Erythroblast (primary cell): ENCODE measurements at regions not wholly inside any gene's neighbourhood (a gene's known extent, or its start where the extent isn't known, plus 50 kb on each side); places are given as distances from the start of the nearest gene placed in this dataset.

Experiments
- DNase-seq, 2 experiments: peaks; one replicate each; lab custom pipeline; 2025; lab: John Stamatoyannopoulos, UW
- GATA1 ChIP-seq: IDR thresholded peaks from 2 replicates; pipeline ENCODE4 v1.6.1; 2011; ENCODE audit warnings: low read depth, mild to moderate bottlenecking, control low read depth, low read length, moderate library complexity
- POLR2A ChIP-seq: IDR thresholded peaks from 2 replicates; pipeline ENCODE4 v1.6.1; 2011; ENCODE audit warnings: mild to moderate bottlenecking, low read length

DNA sequence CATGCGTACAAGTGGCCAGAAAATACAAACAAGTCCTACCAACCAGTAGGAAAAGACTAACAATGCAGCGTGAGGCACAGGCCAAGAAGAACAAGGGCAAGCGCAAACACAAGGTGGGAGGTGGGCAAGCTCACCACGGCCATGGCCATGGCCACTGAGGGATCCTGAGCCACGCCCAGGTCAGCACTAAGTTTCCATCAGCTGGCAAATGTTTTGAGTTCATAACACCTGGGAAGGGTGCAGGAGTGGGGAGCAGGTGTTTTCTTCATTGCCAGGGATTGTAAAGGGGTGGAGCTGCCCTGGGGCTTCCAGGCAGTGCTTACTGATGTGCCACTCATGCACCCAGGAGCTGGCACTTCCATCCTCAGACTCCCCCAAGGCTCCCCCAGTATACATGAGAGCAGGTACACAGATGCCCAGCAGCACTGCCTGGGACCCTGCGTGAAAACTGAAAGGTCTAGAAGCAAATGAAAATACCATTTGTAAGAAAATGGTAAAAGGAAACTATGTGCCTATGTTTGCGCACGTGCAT lies 139.2 kb upstream of the RET start:
- no peak for DNase-seq
- TF ChIP-seq POLR2A (no peak), GATA1 (no peak)

DNA sequence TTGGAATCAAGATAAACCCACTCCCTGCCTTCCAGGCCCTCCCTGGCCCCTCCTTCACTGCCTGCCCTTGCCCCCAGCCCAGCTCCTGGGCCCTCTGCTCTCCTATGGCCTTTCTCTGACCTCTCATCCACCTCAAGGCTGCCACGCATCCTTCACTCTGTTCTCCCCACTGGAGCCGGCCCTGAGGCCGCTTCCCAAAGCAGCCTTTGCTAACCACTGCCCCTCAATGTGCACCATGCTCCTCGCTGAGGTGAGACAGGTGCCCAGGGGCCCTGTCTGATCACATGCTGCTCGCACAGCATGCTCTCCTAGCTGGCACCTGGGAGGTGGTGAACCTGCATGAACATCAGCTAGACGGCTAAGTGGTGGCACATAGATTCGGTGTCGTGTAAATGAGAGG lies 138.5 kb upstream of the RET start:
- TF ChIP-seq GATA1 = no peak
- no peak for TF ChIP-seq POLR2A

DNA sequence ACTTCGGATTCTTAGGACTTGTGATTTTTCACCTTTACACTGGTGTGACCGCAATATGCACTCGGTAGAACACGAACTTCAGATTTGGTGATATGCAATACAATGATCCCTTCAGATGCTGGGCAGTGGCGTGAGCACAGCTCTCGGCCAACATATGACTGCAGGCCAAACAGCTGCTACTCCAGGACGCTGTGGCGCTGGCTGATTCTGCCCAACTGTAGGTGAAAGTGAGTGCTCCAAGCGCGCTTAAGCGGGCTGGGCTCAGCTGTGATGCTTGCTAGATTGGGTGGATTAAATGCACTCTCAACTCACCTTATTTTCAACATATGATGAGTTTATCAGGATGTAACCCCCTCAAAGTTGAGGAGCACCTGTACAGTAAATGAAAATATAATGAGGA lies 137.6 kb upstream of the RET start:
- TF ChIP-seq GATA1 (no peak), POLR2A (no peak)
- DNase-seq = no peak

More for the DNA sequence above, 138.5 kb upstream of the RET start:
- DNase-seq = no peak

DNA sequence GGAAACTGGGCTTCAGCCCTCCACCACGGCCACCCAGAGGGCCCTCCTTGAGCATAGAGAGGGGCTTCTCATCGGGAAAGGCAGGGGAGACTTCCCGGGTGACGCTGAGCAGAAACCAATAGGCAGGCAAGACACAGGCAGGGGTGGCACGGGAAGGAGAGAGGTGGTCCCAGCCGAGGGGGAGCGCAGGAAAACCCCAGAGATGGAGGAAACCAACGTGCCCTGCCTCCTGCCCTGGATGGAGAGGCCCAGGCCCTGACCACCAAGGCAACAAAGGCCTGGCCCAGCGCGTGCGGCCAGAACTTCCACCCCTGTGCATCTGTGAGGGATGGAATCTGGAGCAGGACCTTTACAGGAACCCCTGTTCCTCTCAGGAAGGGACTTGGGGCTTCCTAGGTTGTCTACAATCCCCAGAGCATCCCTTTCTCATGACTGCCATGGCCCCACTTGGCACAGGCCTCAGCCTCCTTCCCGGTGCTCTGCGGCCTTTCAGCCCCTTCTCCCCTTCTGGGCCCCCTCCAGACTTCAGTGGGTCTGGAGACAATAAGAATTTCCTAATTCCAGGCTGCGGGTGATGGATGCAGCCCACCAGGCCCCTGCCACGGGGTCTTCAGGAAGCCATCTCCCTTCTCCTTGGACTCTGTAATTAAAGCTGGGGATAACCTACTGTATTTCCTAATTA lies 137.0 kb upstream of the RET start:
- no peak for TF ChIP-seq GATA1
- TF ChIP-seq POLR2A = no peak
- no peak for DNase-seq

DNA sequence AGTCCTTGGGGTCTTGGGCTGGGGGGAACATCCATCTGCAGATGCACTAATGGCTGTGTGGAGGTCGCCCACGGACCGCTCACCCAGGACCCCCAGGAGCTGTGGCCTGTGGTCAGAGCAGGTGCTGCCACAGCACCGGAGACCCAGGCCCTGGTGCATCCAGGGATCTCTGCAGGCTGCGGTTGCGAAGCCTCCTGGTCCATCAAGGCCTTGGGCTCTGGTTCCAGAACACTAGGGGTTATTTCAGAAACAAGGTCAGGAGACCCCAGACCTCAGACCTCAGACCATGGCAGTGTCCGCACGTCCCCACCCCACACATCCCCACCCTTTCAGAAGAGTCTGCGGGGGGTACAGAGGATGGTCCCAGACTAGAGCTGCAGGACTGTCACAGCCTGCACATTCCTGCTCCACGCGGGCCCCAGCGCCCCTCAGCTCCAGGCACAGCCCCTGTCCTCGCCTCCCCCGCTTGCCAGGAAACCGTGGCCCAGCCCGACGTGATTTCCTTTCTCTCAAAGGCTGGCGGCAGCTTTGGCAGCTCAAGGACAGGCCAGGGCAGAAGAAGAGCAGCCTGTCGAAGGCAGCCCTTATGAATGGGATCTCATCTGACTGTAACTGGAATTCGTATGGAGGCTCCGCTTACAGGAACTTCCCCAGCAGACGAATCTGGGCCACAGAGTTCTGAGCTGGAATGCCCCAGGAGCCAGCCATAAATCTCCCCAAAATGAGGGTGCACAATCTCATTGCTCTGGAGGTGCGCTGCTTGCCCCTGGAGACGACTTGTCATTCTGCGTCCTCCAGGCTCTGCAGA lies 136.2 kb upstream of the RET start:
- no peak for TF ChIP-seq POLR2A
- no peak for TF ChIP-seq GATA1
- DNase-seq = no peak

DNA sequence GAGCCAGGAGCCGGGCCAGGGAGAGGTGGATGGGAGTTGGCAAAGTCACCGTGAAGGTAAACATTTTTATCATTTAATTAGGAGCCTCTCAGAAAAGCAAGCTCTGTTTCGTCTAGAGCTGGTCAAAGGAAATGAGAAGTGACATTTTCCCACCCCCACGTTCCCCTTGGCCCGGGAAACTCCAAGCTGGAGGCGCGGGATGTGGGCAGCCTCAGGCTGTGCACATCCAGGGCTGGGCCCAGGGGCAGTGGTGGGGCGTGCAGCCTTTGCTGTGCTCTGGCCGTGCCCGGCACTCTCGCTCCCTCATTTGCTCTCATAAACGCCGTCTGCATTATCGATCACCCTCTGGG lies 135.6 kb upstream of the RET start:
- TF ChIP-seq GATA1 = no peak
- TF ChIP-seq POLR2A = no peak
- DNase-seq = no peak

DNA sequence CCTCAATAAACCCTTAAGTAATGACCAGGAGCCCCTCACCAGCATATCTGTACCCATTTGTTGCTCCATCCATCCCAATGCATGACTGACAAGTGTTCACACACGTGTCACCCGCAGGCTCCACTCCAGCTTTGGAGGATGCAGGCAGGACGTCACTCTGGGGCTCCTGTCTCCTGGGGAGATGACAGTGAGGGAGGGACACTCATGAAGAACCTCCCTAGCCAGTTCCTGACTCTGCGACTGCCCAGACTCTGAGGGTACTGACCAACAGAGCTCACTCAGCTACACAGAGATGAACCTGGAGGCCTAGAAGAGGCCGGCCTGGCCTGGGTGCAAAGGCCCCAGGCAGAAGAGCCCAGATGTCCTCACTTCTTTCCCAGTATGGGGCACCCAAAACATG lies 135.1 kb upstream of the RET start:
- TF ChIP-seq GATA1 (no peak), POLR2A (no peak)
- DNase-seq = no peak

DNA sequence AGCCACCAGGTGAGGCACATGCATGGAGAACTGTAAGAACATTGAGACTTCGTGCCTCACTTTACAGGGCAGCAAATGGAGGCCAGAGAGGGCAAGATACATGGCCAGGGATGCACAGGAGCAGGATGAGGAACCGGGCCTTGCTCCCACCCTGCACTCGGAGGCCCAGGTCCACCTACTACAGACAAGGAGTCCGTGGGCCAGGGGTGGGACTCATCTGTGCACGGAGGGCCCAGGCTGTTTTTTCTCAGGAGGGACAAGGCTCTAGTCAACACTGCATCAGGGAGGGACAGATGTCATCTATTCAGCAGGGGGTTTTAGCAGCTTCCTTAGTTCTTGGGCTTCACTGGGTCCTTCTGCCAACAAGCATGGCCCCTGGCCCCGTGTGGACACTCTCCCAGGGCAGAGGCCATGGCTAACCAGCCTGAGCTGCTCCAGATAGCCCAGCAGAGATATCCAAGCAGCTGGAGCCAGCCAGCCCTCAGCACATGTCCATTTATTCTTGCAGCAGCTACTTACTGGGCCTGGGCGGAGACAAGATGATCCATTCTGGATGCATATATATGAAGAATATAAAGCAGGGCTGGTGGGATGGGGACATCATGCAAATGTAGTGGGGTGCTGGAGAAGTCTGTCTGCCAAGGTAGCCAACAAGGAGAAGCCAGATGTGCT lies 134.5 kb upstream of the RET start:
- no peak for TF ChIP-seq POLR2A
- TF ChIP-seq GATA1 = no peak
- DNase-seq = no peak

DNA sequence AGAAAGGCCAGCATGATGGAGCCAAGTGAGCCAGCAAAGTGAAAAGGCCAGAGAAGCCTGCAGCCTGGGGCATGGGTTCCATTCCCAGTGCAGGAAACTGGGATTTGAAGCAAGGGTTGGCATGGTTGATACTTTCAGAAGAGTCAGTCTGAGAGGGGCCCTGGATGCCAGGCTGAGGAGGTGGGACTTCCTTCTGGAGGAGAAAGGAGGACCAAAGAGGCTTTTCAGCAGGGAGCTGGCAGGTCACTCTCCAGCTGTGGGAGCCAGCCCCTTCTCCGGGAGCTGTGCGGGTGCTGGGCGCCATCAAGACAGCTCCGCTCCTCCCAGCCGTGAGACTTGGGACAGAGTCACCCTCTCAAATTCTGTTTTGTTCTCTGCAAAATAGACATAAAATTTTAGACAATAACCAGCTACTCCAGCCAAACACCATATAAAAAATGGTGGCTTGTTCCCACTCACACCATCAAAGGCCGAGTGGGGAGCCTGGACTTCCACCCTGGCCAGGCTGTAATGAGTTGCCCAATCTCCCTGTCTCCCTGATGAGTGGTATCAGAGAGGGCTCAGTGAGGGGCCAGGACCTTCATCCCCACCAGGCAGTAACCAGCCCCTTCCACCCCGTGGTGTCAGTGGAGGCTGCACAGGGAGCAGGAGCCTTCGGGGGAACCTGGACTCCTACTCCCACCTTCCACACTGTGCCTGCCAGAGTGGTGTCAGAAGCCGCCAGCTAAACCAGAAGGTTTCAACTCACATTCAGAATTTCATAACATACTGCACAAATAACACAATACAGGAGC lies 133.6 kb upstream of the RET start:
- DNase-seq = no peak
- TF ChIP-seq GATA1 = no peak
- no peak for TF ChIP-seq POLR2A

DNA sequence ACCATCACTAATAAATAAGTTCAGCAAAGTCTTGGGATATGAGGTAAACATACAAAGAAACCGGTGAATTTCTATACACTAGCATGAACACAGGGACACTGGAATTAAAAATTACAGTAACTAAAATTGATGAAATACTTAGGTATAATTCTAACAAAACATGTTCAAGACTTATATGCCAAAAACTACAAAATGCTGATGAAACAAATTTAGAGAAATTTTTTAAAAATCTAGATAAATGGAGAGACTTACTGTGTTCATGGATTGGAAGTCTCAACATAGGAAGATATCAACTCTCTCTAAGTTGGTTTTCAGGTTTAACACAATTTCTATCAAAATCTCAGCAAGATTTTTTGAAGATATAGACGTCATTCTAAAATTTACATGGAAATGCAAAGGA lies 128.8 kb upstream of the RET start:
- no peak for DNase-seq
- TF ChIP-seq POLR2A (no peak), GATA1 (no peak)

DNA sequence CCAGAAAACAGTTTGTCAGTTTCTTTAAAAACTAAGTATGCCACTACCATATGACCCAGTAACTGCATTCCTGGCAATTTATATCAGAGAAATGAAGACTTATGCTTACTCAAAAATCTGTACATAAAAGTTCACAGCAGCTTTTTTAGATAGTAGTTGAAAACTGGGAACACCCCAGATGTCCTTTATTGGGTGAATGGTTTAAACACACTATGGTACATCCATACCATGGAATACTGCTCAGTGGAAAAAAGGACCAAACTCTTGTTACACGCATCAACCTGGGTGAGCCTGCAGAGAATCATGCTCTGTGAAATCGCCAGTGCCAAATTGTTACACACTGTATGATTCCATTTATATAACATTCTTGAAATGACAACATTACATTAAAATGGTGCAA lies 127.6 kb upstream of the RET start:
- no peak for DNase-seq
- no peak for TF ChIP-seq GATA1
- TF ChIP-seq POLR2A = no peak

DNA sequence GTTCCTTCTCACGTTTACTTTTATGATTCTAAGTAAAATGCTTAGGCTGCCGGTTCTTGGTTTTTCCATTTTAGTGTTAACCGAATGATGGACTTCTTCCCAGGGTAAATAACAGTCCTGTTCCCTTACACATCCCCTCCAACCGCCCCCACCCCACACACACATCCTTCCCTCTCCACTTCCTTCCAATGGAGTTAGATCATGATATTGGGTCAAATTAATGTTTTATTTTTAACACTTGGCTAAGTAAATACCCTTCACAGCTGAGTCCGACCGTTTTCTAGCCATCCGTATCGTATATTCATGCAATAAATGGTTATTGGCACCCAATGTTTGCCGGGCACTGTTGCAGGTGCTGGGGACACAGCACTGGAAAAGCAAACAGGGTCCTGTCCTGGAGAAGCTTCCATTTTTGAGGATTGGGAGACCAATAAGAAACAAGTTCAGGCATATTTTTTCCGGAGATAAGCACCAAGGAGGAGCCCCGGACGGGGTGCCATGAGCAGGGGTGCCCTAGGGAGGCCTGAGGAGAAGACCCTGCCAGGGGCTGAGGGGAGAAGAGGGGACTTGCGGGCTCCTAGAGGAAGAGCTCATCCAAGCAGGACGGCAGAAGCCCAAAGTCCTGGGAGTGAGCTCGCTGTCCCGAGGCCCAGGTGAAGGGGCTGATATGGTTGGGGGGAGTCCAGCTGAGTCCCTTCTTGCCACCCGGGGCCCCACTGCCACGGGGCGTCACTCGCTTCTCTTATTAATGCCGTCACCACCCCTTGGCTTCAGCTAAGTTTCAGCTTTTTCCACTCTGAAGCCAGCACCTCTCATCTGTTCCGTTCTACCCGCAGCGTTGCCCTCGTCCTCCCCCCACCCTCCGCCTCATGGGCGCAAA lies 126.0 kb upstream of the RET start:
- no peak for DNase-seq
- TF ChIP-seq POLR2A (no peak), GATA1 (no peak)
